DND-41 (cell line): ENCODE measurements at regions not wholly inside any gene's neighbourhood (a gene's known extent, or its start where the extent isn't known, plus 50 kb on each side); places are given as distances from the start of the nearest gene placed in this dataset.

Experiments
- EZH2 ChIP-seq: IDR thresholded peaks from 3 replicates; pipeline ENCODE4 v1.6.1; 2012; ENCODE audit warnings: borderline replicate concordance, low read depth, mild to moderate bottlenecking, moderate library complexity, low read length, inconsistent platforms; ENCODE audit not compliant: severe bottlenecking
- TF ChIP-seq, protein P1 (sequence below): IDR thresholded peaks from 2 replicates; pipeline ENCODE4 v1.5.1; 2012; ENCODE audit warnings: borderline replicate concordance, low read length, moderate library complexity, mild to moderate bottlenecking; ENCODE audit not compliant: poor library complexity, severe bottlenecking; ENCODE audit errors: extremely low read depth

DNA sequence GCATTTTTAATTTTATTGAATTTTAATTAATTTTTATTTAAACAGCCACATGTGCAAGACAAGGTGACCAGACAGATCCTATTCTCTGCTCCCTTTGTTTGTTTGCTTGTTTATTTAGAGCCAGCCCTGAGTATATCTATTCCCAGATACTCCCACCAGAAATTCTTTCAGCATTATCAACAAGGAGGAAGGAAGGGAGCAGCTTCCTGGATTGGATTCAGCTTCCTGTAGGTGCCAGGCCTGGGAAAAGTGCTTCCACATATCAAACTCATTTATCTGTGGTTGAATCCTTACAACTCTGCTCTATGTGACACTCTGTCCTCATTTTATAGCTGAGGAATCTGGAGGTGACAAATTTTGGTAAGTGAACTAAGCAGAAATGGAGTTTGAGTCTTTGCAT lies 60.5 kb upstream of the KLF7 start:
- TF ChIP-seq, protein P1, sequence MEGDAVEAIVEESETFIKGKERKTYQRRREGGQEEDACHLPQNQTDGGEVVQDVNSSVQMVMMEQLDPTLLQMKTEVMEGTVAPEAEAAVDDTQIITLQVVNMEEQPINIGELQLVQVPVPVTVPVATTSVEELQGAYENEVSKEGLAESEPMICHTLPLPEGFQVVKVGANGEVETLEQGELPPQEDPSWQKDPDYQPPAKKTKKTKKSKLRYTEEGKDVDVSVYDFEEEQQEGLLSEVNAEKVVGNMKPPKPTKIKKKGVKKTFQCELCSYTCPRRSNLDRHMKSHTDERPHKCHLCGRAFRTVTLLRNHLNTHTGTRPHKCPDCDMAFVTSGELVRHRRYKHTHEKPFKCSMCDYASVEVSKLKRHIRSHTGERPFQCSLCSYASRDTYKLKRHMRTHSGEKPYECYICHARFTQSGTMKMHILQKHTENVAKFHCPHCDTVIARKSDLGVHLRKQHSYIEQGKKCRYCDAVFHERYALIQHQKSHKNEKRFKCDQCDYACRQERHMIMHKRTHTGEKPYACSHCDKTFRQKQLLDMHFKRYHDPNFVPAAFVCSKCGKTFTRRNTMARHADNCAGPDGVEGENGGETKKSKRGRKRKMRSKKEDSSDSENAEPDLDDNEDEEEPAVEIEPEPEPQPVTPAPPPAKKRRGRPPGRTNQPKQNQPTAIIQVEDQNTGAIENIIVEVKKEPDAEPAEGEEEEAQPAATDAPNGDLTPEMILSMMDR = no peak
- TF ChIP-seq EZH2 = no peak
